Esophagus squamous epithelium (tissue), 5 donors: ENCODE measurements at regions not wholly inside any gene's neighbourhood (a gene's known extent, or its start where the extent isn't known, plus 50 kb on each side); places are given as distances from the start of the nearest gene placed in this dataset.
"Not testable (repeated sequence)": the region's sequence is repeated elsewhere in the genome, so short reads cannot be mapped to it uniquely, and the experiment has no call there.

Source experiments
- DNase-seq: peaks from one replicate; lab custom pipeline; 2025; lab: John Stamatoyannopoulos, UW
- H3K27ac ChIP-seq, 4 donors: fragments of 200-600 bp; sonication (generic); one replicate each; pipeline ENCODE4 v1.5.1; 2016 to 2019; ENCODE audit warnings: mild to moderate bottlenecking in 1 of 4
- H3K27me3 ChIP-seq, 4 donors: fragments of 200-600 bp; sonication (generic); 1 replicate in 3 of 4; 2 replicates in 1 of 4; pipeline versions ENCODE4 v1.5.1 to v1.6.0; 2017 to 2021; ENCODE audit warnings: antibody characterized with exemption in 1 of 4
- H3K36me3 ChIP-seq, 3 donors: fragments of 200-600 bp; sonication (generic); one replicate each; pipeline ENCODE4 v1.5.1; 2016 to 2019
- H3K4me1 ChIP-seq, 3 donors: fragments of 200-600 bp; sonication (generic); one replicate each; pipeline ENCODE4 v1.5.1; 2017 to 2019
- H3K4me3 ChIP-seq, 4 donors: fragments of 200-600 bp; sonication (generic); 1 replicate in 3 of 4; 2 replicates in 1 of 4; pipeline ENCODE4 v1.5.1; 2016 to 2019; ENCODE audit warnings: mild to moderate bottlenecking in 2 of 4, moderate library complexity in 1 of 4
- H3K9me3 ChIP-seq, 3 donors: fragments of 200-600 bp; sonication (generic); one replicate each; pipeline ENCODE4 v1.5.1; 2016 to 2019
- CTCF ChIP-seq, 6 experiments: fragments of 450-650 bp in 4 of 6; fragments of 200-600 bp in 2 of 6; sonication (generic) in 2 of 6; IDR thresholded peaks; one replicate each; pipeline ENCODE4 v1.5.1; 2016 to 2019; ENCODE audit warnings: antibody characterized with exemption in 6 of 6, mild to moderate bottlenecking in 4 of 6, moderate library complexity in 4 of 6
- POLR2A ChIP-seq, 4 donors: fragments of 450-650 bp; IDR thresholded peaks; one replicate each; pipeline ENCODE4 v1.6.1; 2017; ENCODE audit warnings: antibody characterized with exemption in 4 of 4, mild to moderate bottlenecking in 4 of 4, moderate library complexity in 3 of 4
- WGBS, 2 donors: methylation state at CpG; one replicate each; pipeline ENCODE4 v1.1.5; 2018; 5-methylcytosine and 5-hydroxymethylcytosine counted together
- intact Hi-C: fragments of 100-400 bp; cut with DNase I; formaldehyde crosslinking; loops from one replicate; pipeline ENCODE4 v1.15.0; 2022
- donor health status: DM: yes; HTN: yes; CAD: no.

- WGBS, 2 donors = 59 to 64% methylated on average over 2 of the region's 2 CpGs
Observed at GRCh38 chr1:221594576-221594975, 147.3 kb downstream of the DUSP10 start.

GRCh38 chr1:221598122-221598521 lies 143.8 kb downstream of the DUSP10 start:
- DNase-seq = no peak
- no peak overlapping the region for H3K4me3 ChIP-seq
- no peak overlapping the region for H3K27ac ChIP-seq
- TF ChIP-seq CTCF (IDR thresholded peaks at IDR 0.05) (no peak), POLR2A (IDR thresholded peaks at IDR 0.05) (no peak)
- H3K9me3 ChIP-seq = no peaks in the 10 kb centered on the region
- intact Hi-C loops = no loop called here
- H3K27me3 ChIP-seq = no peaks in the 10 kb centered on the region
- no peaks in the 10 kb centered on the region for H3K36me3 ChIP-seq
- 67 to 79% methylated on average over 6 of the region's 6 CpGs for WGBS, 2 donors
- peaks cover 0 to 6% (median 0%) of the 10 kb centered on the region in 3 donors for H3K4me1 ChIP-seq

More at GRCh38 chr1:221594576-221594975, 147.3 kb downstream of the DUSP10 start:
- H3K27ac ChIP-seq = no peak overlapping the region
- TF ChIP-seq CTCF (IDR thresholded peaks at IDR 0.05) (no peak), POLR2A (IDR thresholded peaks at IDR 0.05) (no peak)
- DNase-seq = no peak
- no peaks in the 10 kb centered on the region for H3K4me1 ChIP-seq
- intact Hi-C loops = no loop called here
- no peaks in the 10 kb centered on the region for H3K9me3 ChIP-seq
- no peaks in the 10 kb centered on the region for H3K27me3 ChIP-seq
- no peaks in the 10 kb centered on the region for H3K36me3 ChIP-seq
- H3K4me3 ChIP-seq = no peak overlapping the region

- no peak overlapping the region for H3K4me3 ChIP-seq
- H3K27ac ChIP-seq = no peak overlapping the region
- TF ChIP-seq CTCF (IDR thresholded peaks at IDR 0.05) (no peak), POLR2A (IDR thresholded peaks at IDR 0.05) (no peak)
- no peaks in the 10 kb centered on the region for H3K36me3 ChIP-seq
- H3K27me3 ChIP-seq = no peaks in the 10 kb centered on the region
- no peak for DNase-seq
- H3K9me3 ChIP-seq = no peaks in the 10 kb centered on the region
- peaks cover 0 to 16% (median 4%) of the 10 kb centered on the region in 3 donors for H3K4me1 ChIP-seq
- intact Hi-C loops = no loop called here
Observed at GRCh38 chr1:221601166-221601565, 140.7 kb downstream of the DUSP10 start.

- peaks cover 0 to 23% (median 4%) of the 10 kb centered on the region in 3 donors for H3K4me1 ChIP-seq
- no peak for TF ChIP-seq POLR2A (IDR thresholded peaks at IDR 0.05)
- TF ChIP-seq CTCF (IDR thresholded peaks at IDR 0.05) = no peak
- H3K4me3 ChIP-seq = no peak overlapping the region
- WGBS, 2 donors = 71 to 75% methylated on average over 2 of the region's 2 CpGs
- no peak for DNase-seq
- intact Hi-C loops = no loop called here
- H3K36me3 ChIP-seq = no peaks in the 10 kb centered on the region
- no peaks in the 10 kb centered on the region for H3K9me3 ChIP-seq
- H3K27me3 ChIP-seq = no peaks in the 10 kb centered on the region
- no peak overlapping the region for H3K27ac ChIP-seq
Observed at GRCh38 chr1:221602830-221603229, 139.1 kb downstream of the DUSP10 start.

- H3K4me3 ChIP-seq, H3K27me3 ChIP-seq: not testable (repeated sequence)
- peaks cover 0 to 23% (median 4%) of the 10 kb centered on the region in 3 donors for H3K4me1 ChIP-seq
Observed at GRCh38 chr1:221604390-221604789, 137.5 kb downstream of the DUSP10 start.

GRCh38 chr1:221604948-221605347 lies 136.9 kb downstream of the DUSP10 start:
- Histone ChIP-seq H3K4me3 (no peak overlapping the region), H3K36me3 (no peaks in the 10 kb centered on the region), H3K27me3 (no peaks in the 10 kb centered on the region), H3K9me3 (no peaks in the 10 kb centered on the region), H3K27ac (peak overlapping the region in 2 of 4 donors; percentile 39 to 53), H3K4me1 (peaks cover 0 to 23% (median 4%) of the 10 kb centered on the region in 3 donors)
- intact Hi-C loops = no loop called here
- DNase-seq = no peak
- TF ChIP-seq CTCF (IDR thresholded peaks at IDR 0.05) (no peak), POLR2A (IDR thresholded peaks at IDR 0.05) (no peak)

More at GRCh38 chr1:221604390-221604789, 137.5 kb downstream of the DUSP10 start:
- H3K36me3 ChIP-seq, intact Hi-C loops, DNase-seq, H3K9me3 ChIP-seq: not testable (repeated sequence)
- H3K27ac ChIP-seq = peak overlapping the region in 2 of 4 donors; percentile 3 to 39
